ENCODE measurements at regions not wholly inside any gene's neighbourhood (a gene's known extent, or its start where the extent isn't known, plus 50 kb on each side); places are given as distances from the start of the nearest gene placed in this dataset.

DNA sequence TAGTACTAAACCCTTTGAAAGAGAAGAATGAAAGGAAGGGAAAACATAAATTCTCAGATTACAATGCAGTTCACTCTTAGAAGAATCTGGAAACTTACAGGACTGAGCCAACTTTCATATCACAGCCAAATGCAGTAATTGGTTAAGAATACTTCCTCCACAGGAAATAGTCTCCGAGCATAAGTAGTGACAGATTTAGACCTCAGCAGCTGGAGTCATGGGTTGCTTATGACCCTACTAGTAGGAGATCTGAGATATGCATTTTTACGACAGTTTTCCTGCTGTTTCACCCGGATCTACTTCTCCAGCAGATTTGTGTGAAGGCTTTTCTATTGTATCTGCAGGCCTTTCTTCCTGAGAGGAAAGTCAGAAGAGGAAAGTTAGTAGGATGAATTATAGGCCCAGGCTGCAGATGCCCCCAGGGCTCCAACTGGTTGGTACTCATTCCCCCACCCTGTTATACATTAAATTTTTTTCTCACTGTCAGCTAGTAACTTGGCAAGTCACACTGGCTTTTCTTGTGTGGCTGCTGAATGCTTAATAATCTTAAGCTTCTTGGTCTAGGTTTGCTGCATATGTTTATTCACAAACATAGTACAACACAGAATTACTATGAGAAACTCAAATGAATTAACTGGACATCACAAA is 1241.5 kb upstream of the MIR17HG start:
- Histone ChIP-seq H3K36me3 (no peaks in the 10 kb centered on the region), H3K4me3 (no peak overlapping the region), H3K27ac (no peak overlapping the region), H3K27me3 (no peaks in the 10 kb centered on the region), H3K9me3 (no peaks in the 10 kb centered on the region), H3K4me1 (peaks cover 0 to 6% (median 0%) of the 10 kb centered on the region in 4 donors)
- no peak for TF ChIP-seq POLR2A (IDR thresholded peaks at IDR 0.05)
- no peak for TF ChIP-seq EP300 (IDR thresholded peaks at IDR 0.05)
- no peak for TF ChIP-seq POLR2AphosphoS5 (IDR thresholded peaks at IDR 0.05)
- TF ChIP-seq, protein P1, sequence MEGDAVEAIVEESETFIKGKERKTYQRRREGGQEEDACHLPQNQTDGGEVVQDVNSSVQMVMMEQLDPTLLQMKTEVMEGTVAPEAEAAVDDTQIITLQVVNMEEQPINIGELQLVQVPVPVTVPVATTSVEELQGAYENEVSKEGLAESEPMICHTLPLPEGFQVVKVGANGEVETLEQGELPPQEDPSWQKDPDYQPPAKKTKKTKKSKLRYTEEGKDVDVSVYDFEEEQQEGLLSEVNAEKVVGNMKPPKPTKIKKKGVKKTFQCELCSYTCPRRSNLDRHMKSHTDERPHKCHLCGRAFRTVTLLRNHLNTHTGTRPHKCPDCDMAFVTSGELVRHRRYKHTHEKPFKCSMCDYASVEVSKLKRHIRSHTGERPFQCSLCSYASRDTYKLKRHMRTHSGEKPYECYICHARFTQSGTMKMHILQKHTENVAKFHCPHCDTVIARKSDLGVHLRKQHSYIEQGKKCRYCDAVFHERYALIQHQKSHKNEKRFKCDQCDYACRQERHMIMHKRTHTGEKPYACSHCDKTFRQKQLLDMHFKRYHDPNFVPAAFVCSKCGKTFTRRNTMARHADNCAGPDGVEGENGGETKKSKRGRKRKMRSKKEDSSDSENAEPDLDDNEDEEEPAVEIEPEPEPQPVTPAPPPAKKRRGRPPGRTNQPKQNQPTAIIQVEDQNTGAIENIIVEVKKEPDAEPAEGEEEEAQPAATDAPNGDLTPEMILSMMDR (IDR thresholded peaks at IDR 0.05), result no peak
- WGBS, 2 donors, result 17 to 35% methylated on average over 3 of the region's 3 CpGs
- intact Hi-C loops (cut with DNase I), result no loop called here
- no peak for DNase-seq

DNA sequence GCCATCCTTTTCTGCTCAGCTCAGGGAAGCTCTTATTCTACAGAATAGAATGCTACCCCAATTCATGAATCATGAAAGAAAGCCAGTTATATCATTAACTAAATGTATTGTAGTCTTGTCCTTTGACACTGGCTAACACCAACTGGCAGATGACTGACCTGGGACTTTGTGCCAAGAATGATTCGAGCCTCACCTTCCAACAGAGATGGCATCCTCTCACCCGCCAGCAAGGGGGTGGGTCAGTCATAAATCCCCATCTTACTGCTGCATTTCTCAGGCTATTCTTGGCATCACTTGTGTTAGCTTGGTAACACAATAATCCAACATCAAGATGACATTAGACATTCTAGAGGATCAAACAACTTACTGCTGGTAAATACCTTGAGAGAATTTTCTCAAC is 1239.8 kb upstream of the MIR17HG start:
- intact Hi-C loops (cut with DNase I), result no loop called here
- Histone ChIP-seq H3K27ac (no peak overlapping the region), H3K36me3 (no peaks in the 10 kb centered on the region), H3K4me3 (no peak overlapping the region), H3K4me1 (peaks cover 0 to 6% (median 0%) of the 10 kb centered on the region in 4 donors), H3K9me3 (no peaks in the 10 kb centered on the region), H3K27me3 (no peaks in the 10 kb centered on the region)
- DNase-seq, result no peak
- TF ChIP-seq POLR2AphosphoS5 (IDR thresholded peaks at IDR 0.05) (no peak), EP300 (IDR thresholded peaks at IDR 0.05) (no peak)
- TF ChIP-seq, protein P1 (IDR thresholded peaks at IDR 0.05), result no peak
- 21 to 72% methylated on average over 2 of the region's 2 CpGs for WGBS, 2 donors

DNA sequence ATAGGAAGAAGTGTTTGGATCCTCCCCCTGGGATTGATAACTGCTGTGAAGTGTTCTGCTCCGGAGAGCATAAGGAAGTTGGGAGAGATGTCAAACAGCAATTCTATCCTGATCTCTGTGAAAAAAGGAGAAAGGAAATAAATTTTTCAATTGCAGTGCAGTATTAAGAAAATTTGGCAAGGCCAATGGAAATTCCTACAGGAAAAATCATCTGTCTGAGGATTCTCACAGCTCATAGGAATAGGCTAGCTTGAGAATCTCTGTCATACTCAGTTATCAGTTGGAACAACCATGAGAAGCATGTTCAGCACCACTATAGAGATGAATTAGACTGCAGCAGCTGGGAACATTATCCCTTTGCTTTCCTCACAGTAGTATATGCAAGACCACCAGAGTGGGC is 1238.9 kb upstream of the MIR17HG start:
- H3K4me1 ChIP-seq, result peaks cover 0 to 6% (median 0%) of the 10 kb centered on the region in 4 donors
- H3K9me3 ChIP-seq, result no peaks in the 10 kb centered on the region
- H3K36me3 ChIP-seq, result no peaks in the 10 kb centered on the region
- no peak for TF ChIP-seq POLR2AphosphoS5 (IDR thresholded peaks at IDR 0.05)
- TF ChIP-seq, protein P1 (IDR thresholded peaks at IDR 0.05), result no peak
- TF ChIP-seq EP300 (IDR thresholded peaks at IDR 0.05), result no peak
- TF ChIP-seq POLR2A (IDR thresholded peaks at IDR 0.05), result no peak
- WGBS, 2 donors, result 32 to 59% methylated on average over 1 of the region's 1 CpG
- no peak for DNase-seq
- no peak overlapping the region for H3K27ac ChIP-seq
- no peaks in the 10 kb centered on the region for H3K27me3 ChIP-seq
- no peak overlapping the region for H3K4me3 ChIP-seq
- intact Hi-C loops (cut with DNase I), result no loop called here

DNA sequence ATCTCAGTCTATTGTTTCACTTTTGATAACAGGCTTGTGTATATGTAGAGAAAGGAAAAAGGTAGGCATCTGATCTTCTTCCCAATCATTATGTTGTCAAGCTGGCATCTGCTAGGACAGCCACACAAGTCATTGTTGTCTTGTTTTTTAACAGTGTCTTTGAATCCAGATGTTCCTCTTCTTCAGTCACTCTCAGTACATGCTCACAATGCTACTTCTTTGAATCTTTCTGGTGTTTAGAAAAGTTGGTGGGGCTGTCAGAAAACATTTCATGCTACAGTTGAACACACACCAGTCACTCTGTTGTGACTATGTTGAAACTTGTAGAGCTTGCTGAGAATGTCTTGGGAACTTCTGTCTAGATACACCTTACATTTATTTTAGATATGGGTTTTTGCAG is 1231.4 kb upstream of the MIR17HG start:
- Histone ChIP-seq H3K27ac (no peak overlapping the region), H3K36me3 (no peaks in the 10 kb centered on the region), H3K9me3 (no peaks in the 10 kb centered on the region), H3K4me3 (no peak overlapping the region), H3K4me1 (no peaks in the 10 kb centered on the region), H3K27me3 (no peaks in the 10 kb centered on the region)
- DNase-seq, result no peak
- TF ChIP-seq EP300 (IDR thresholded peaks at IDR 0.05) (no peak), POLR2AphosphoS5 (IDR thresholded peaks at IDR 0.05) (no peak), POLR2A (IDR thresholded peaks at IDR 0.05) (no peak)
- TF ChIP-seq, protein P1 (IDR thresholded peaks at IDR 0.05), result no peak
- intact Hi-C loops (cut with DNase I), result no loop called here

DNA sequence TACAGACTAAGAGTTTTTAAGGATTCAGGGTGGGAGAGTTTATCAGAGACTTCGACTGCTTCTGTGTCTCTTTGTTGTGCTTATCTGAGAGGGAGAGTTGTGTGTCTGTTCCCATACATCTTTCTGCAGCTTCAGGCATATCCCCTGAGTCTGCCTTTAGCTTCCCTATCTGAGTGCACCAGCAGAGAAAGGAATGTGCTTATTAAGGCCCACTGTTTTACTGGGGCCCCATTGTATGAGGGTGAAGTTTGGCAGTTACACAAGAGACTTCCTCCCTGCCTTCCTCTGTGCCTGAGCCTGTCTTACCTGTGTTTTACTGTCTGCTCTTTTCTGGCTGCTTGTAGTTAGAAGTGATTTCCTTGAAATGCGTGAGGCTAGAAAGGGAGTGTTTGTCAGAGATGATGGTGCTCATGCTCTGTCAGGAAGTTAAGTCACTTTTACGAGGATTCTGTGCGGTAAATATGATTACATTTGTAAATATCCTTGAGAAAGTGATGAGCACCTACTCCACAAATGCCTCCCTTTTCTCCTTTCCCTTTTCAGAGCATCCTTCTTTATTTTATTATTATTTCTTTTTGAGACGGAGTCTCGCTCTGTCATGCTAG is 1228.9 kb upstream of the MIR17HG start:
- no peaks in the 10 kb centered on the region for H3K9me3 ChIP-seq
- WGBS, 2 donors, result 51 to 64% methylated on average over 6 of the region's 6 CpGs
- TF ChIP-seq POLR2AphosphoS5 (IDR thresholded peaks at IDR 0.05), result no peak
- TF ChIP-seq, protein P1 (IDR thresholded peaks at IDR 0.05), result no peak
- no peak for TF ChIP-seq POLR2A (IDR thresholded peaks at IDR 0.05)
- no peak for TF ChIP-seq EP300 (IDR thresholded peaks at IDR 0.05)
- no peak for DNase-seq
- H3K4me3 ChIP-seq, result no peak overlapping the region
- H3K27me3 ChIP-seq, result no peaks in the 10 kb centered on the region
- no peaks in the 10 kb centered on the region for H3K4me1 ChIP-seq
- intact Hi-C loops (cut with DNase I), result no loop called here
- H3K27ac ChIP-seq, result no peak overlapping the region
- no peaks in the 10 kb centered on the region for H3K36me3 ChIP-seq

Data from sigmoid colon (tissue), 6 donors.